Peyer's patch (tissue), 4 donors: ENCODE measurements at regions not wholly inside any gene's neighbourhood (a gene's known extent, or its start where the extent isn't known, plus 50 kb on each side); places are given as distances from the start of the nearest gene placed in this dataset.

Experiments used
- CTCF ChIP-seq, 6 experiments: fragments of 450-650 bp in 4 of 6; fragments of 200-600 bp in 2 of 6; sonication (generic) in 1 of 6; IDR thresholded peaks; one replicate each; pipeline ENCODE4 v1.5.1; 2017 to 2019; ENCODE audit warnings: antibody characterized with exemption in 6 of 6, mild to moderate bottlenecking in 3 of 6, moderate library complexity in 1 of 6
- POLR2A ChIP-seq, 2 donors: fragments of 450-650 bp; IDR thresholded peaks; one replicate each; pipeline ENCODE4 v1.5.1; 2017; ENCODE audit warnings: antibody characterized with exemption in 2 of 2, mild to moderate bottlenecking in 2 of 2, moderate library complexity in 2 of 2

- no peak for TF ChIP-seq CTCF (IDR thresholded peaks at IDR 0.05)
- no peak for TF ChIP-seq POLR2A (IDR thresholded peaks at IDR 0.05)
These were observed 264.2 kb upstream of the PCDH15 start for GRCh38 chr10:55065185-55065584.
